Upper lobe of left lung (tissue), 4 donors: ENCODE measurements at regions not wholly inside any gene's neighbourhood (a gene's known extent, or its start where the extent isn't known, plus 50 kb on each side); places are given as distances from the start of the nearest gene placed in this dataset.

Source experiments
- CTCF ChIP-seq, 6 experiments: fragments of 450-650 bp in 4 of 6; fragments of 200-600 bp in 2 of 6; sonication (generic) in 2 of 6; IDR thresholded peaks; one replicate each; pipeline ENCODE4 v1.5.1; 2016 to 2019; ENCODE audit warnings: antibody characterized with exemption in 6 of 6
- POLR2A ChIP-seq, 4 donors: fragments of 450-650 bp; IDR thresholded peaks; one replicate each; pipeline ENCODE4 v1.5.1; 2016 to 2017; ENCODE audit warnings: antibody characterized with exemption in 4 of 4, mild to moderate bottlenecking in 2 of 4

- no peak for TF ChIP-seq CTCF (IDR thresholded peaks at IDR 0.05)
- TF ChIP-seq POLR2A (IDR thresholded peaks at IDR 0.05), result no peak
Measured at GRCh38 chr2:150859162-150859561, 371.7 kb upstream of the RND3 start.
